Naive thymus-derived CD8-positive, alpha-beta T cell (primary cell): ENCODE measurements at regions not wholly inside any gene's neighbourhood (a gene's known extent, or its start where the extent isn't known, plus 50 kb on each side); places are given as distances from the start of the nearest gene placed in this dataset.
"Not testable (repeated sequence)": the region's sequence is repeated elsewhere in the genome, so short reads cannot be mapped to it uniquely, and the experiment has no call there.

Experiments
- ATAC-seq, 2 donors: fragments of 150-1000 bp; cut with Tn5 transposase in 1 of 2; sonication (Bioruptor Pico), chemical (Tn5 transposase) in 1 of 2; 1 replicate in 1 of 2; 2 replicates in 1 of 2; pipeline ENCODE4 v1.10.0; 2021; ENCODE audit warnings: mild to moderate bottlenecking in 2 of 2, moderate library complexity in 2 of 2
- POLR2A ChIA-PET: fragments of 350-600 bp; sonication (Branson Sonifier 250); formaldehyde crosslinking; loops from one replicate; lab custom pipeline; 2021; ENCODE audit warnings: antibody characterized with exemption; lab: Charles Lee
- DNase-seq, 10 donors: peaks; one replicate each; pipeline versions ENCODE4 v3.0.0 to v3.0.0-alpha.2; 2020 to 2022
- H3K27ac Mint-ChIP-seq, 10 donors: one replicate each; pipeline ENCODE4 v1.8.0; 2020 to 2022; ENCODE audit warnings: mild to moderate bottlenecking in 10 of 10, mixed read lengths in 10 of 10, moderate library complexity in 4 of 10, inconsistent platforms in 1 of 10
- H3K27me3 Mint-ChIP-seq, 5 donors: one replicate each; pipeline ENCODE4 v1.8.0; 2021 to 2022; ENCODE audit warnings: mixed read lengths in 5 of 5
- H3K36me3 Mint-ChIP-seq, 3 donors: one replicate each; pipeline ENCODE4 v1.8.0; 2020 to 2022; ENCODE audit warnings: mixed read lengths in 3 of 3, mild to moderate bottlenecking in 2 of 3, inconsistent platforms in 1 of 3
- H3K4me1 Mint-ChIP-seq, 4 donors: one replicate each; pipeline ENCODE4 v1.8.0; 2021 to 2022; ENCODE audit warnings: mixed read lengths in 4 of 4
- H3K4me3 Mint-ChIP-seq, 10 donors: one replicate each; pipeline ENCODE4 v1.8.0; 2020 to 2022; ENCODE audit warnings: mild to moderate bottlenecking in 10 of 10, mixed read lengths in 10 of 10, moderate library complexity in 6 of 10, inconsistent platforms in 1 of 10
- H3K9me3 Mint-ChIP-seq, 9 donors: one replicate each; pipeline ENCODE4 v1.8.0; 2020 to 2022; ENCODE audit warnings: mixed read lengths in 9 of 9, mild to moderate bottlenecking in 3 of 9, inconsistent platforms in 1 of 9, moderate library complexity in 1 of 9

GRCh38 chr14:49960453-49960852, 67.6 kb downstream of the ARF6 start:
- Mint-ChIP-seq H3K4me1 (peaks cover 4 to 50% (median 7%) of the 10 kb centered on the region in 4 donors), H3K4me3 (peak overlapping the region in 2 of 10 donors; percentile 33 to 73), H3K9me3 (no peaks in the 10 kb centered on the region), H3K36me3 (no peaks in the 10 kb centered on the region), H3K27me3 (no peaks in the 10 kb centered on the region), H3K27ac (peak overlapping the region in 5 of 10 donors; percentile 6 to 83 (median 61))
- POLR2A ChIA-PET, result interaction anchor here (0.6 to 1.2 kb wide), 4 partner anchors 43 to 103 kb away, joined by 3 to 4 read pairs (median 3); no protein-coding TSS in a partner anchor
- DNase-seq (no peak), ATAC-seq (peak; percentile 20 to 42)

DNA sequence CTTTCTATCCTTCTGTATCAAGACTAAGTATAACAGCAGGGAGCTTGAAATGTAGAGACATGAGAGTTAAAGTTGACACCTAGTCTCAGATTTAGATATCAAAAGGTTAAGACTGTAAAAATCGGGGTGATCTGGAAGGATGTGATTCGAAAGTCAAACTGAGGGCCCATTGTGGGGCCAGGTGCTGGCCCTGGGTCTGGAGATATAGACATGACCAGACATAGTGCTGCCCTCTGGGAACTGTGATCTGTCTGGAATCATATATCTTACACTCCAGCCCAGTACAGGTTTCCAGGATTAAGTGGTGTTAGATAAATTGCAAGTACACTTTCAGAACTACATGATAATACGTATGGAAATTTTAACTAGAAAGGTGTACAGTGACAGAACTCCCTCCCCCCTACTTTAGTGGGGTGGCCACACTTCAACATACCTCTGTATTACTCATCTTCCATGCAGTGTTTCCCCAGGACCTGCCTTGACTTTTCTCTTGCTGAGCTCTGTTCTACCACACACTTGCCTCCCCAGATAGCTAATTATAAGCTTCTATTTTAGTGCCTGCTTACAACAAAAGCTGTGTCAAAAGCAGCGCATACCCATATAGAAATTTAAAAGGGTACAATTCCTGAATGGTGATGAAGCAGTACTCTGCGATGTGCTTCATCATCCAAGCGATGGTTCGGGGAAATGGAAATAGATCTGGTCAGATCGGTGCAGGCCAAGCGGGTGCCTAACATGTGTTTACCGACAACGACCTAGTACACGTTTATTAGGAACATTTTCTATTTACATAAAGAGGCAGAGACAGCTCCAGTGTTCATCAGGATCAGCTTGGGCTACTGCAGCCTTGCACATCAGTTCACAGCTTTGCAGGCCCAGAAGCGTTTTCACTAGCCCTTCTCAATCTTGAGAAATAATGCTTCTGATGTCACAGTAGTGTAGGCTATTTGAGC, 68.7 kb downstream of the ARF6 start:
- Mint-ChIP-seq H3K4me1 (peaks cover 6 to 53% (median 16%) of the 10 kb centered on the region in 4 donors), H3K27ac (peak overlapping the region in 4 of 10 donors; percentile 24 to 78 (median 49)), H3K27me3 (no peaks in the 10 kb centered on the region), H3K4me3 (no peak overlapping the region), H3K36me3 (no peaks in the 10 kb centered on the region), H3K9me3 (no peaks in the 10 kb centered on the region)
- ATAC-seq, result no peak
- no peak for DNase-seq
- POLR2A ChIA-PET, result interaction anchor here (0.5 to 1.2 kb wide), 6 partner anchors 13 to 104 kb away, joined by 3 to 5 read pairs (median 4); no protein-coding TSS in a partner anchor

DNA sequence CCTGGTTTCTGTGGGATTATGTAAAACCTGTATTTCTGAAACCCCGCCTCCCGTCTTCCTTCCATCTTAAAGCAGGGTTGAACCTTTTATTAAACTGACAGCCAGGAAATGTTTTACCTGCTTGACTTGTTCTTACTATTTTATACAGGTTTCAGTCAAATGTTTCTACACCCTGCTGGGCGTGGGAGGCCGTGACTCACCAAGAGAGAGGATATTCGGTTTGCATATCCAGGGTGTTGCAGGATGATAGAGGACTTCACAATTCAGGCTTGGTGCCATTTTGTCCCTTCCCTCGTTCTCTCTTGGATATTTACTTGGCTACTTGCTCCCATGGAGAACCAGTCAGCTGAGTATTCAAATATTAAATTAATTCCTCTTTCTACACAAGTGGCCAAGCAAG, 69.7 kb downstream of the ARF6 start:
- H3K36me3 Mint-ChIP-seq, result no peaks in the 10 kb centered on the region
- peaks cover 8 to 48% (median 17%) of the 10 kb centered on the region in 4 donors for H3K4me1 Mint-ChIP-seq
- H3K4me3 Mint-ChIP-seq, result no peak overlapping the region
- POLR2A ChIA-PET, result no interaction called here
- H3K9me3 Mint-ChIP-seq, result no peaks in the 10 kb centered on the region
- DNase-seq (no peak), ATAC-seq (no peak)
- H3K27me3 Mint-ChIP-seq, result no peaks in the 10 kb centered on the region
- H3K27ac Mint-ChIP-seq, result peak overlapping the region in 3 of 10 donors; percentile 27 to 65 (median 47)

- Mint-ChIP-seq H3K27ac (peak overlapping the region in 1 of 10 donors; percentile 37), H3K4me1 (peaks cover 13 to 52% (median 24%) of the 10 kb centered on the region in 4 donors)
- not testable (repeated sequence) for H3K27me3 Mint-ChIP-seq, ATAC-seq, H3K36me3 Mint-ChIP-seq, DNase-seq, H3K4me3 Mint-ChIP-seq, H3K9me3 Mint-ChIP-seq
- POLR2A ChIA-PET, result interaction anchor here (0.7 kb wide), 1 partner anchor 14 kb away, joined by 3 read pairs; no protein-coding TSS in a partner anchor
Measured at GRCh38 chr14:49965068-49965651, 72.3 kb downstream of the ARF6 start.

DNA sequence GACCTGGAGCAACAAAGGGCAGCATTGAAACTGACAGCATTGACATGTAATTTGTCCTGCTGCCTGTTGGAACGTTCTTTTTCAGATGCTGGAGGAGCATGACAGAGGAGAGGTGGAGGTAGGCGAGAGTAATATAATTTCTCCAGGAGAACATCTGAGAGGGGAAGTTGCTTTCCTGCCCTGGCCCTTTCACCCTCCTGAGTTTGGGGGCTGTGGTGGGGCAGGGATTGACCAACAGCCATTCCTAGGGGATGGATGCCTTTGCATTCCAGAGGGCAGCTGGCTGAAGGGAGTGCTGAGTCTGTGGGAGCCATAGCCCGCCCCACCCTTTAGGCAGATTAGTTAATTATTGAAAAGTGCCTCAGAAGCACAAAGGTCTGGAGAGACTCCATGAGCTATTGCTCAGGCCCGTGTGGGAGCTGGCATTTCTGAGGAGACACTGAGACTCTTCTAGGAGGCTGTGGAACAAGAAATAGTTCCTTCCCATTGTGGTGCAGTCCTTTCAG, 73.5 kb downstream of the ARF6 start:
- DNase-seq (no peak), ATAC-seq (no peak)
- no peak overlapping the region for H3K4me3 Mint-ChIP-seq
- peaks cover 21 to 52% (median 35%) of the 10 kb centered on the region in 4 donors for H3K4me1 Mint-ChIP-seq
- H3K27ac Mint-ChIP-seq, result peak overlapping the region in 3 of 10 donors; percentile 9 to 35 (median 9)
- H3K36me3 Mint-ChIP-seq, result no peaks in the 10 kb centered on the region
- POLR2A ChIA-PET, result interaction anchor here (0.9 kb wide), 1 partner anchor 13 kb away, joined by 3 read pairs; no protein-coding TSS in a partner anchor
- no peaks in the 10 kb centered on the region for H3K27me3 Mint-ChIP-seq
- no peaks in the 10 kb centered on the region for H3K9me3 Mint-ChIP-seq

- Mint-ChIP-seq H3K27ac (peak overlapping the region in 3 of 10 donors; percentile 24 to 72 (median 58)), H3K4me3 (no peak overlapping the region), H3K27me3 (no peaks in the 10 kb centered on the region), H3K4me1 (peaks cover 28 to 52% (median 42%) of the 10 kb centered on the region in 4 donors), H3K36me3 (no peaks in the 10 kb centered on the region), H3K9me3 (no peaks in the 10 kb centered on the region)
- no peak for ATAC-seq
- POLR2A ChIA-PET, result interaction anchor here (0.9 kb wide), 1 partner anchor 14 kb away, joined by 3 read pairs; no protein-coding TSS in a partner anchor
- no peak for DNase-seq
Measured at GRCh38 chr14:49966971-49967630, 74.2 kb downstream of the ARF6 start.

- POLR2A ChIA-PET, result interaction anchor here (0.6 to 11.4 kb wide), 11 partner anchors 10 to 112 kb away, joined by 4 to 173 read pairs (median 35); partner anchors contain the start of gene ARF6
- H3K27me3 Mint-ChIP-seq, result no peaks in the 10 kb centered on the region
- H3K4me1 Mint-ChIP-seq, result peaks cover 33 to 63% (median 59%) of the 10 kb centered on the region in 4 donors
- no peak for DNase-seq
- no peaks in the 10 kb centered on the region for H3K36me3 Mint-ChIP-seq
- no peak for ATAC-seq
- peak overlapping the region; percentile 93 to 98 (median 96) for H3K27ac Mint-ChIP-seq
- H3K9me3 Mint-ChIP-seq, result no peaks in the 10 kb centered on the region
- H3K4me3 Mint-ChIP-seq, result peak overlapping the region in 4 of 10 donors; percentile 82 to 90 (median 86)
Measured at GRCh38 chr14:49969961-49970360, 77.1 kb downstream of the ARF6 start.

GRCh38 chr14:49970474-49971147, 77.7 kb downstream of the ARF6 start:
- Mint-ChIP-seq H3K27me3 (no peaks in the 10 kb centered on the region), H3K4me1 (peaks cover 35 to 69% (median 62%) of the 10 kb centered on the region in 4 donors), H3K9me3 (no peaks in the 10 kb centered on the region), H3K36me3 (no peaks in the 10 kb centered on the region), H3K27ac (peak overlapping the region; percentile 93 to 98 (median 96)), H3K4me3 (peak overlapping the region; percentile 68 to 90 (median 83))
- ATAC-seq (no peak), DNase-seq (no peak)
- POLR2A ChIA-PET, result interaction anchor here (0.6 to 11.4 kb wide), 24 partner anchors 9 to 133 kb away, joined by 3 to 173 read pairs (median 7); partner anchors contain the start of genes ARF6 and NEMF

DNA sequence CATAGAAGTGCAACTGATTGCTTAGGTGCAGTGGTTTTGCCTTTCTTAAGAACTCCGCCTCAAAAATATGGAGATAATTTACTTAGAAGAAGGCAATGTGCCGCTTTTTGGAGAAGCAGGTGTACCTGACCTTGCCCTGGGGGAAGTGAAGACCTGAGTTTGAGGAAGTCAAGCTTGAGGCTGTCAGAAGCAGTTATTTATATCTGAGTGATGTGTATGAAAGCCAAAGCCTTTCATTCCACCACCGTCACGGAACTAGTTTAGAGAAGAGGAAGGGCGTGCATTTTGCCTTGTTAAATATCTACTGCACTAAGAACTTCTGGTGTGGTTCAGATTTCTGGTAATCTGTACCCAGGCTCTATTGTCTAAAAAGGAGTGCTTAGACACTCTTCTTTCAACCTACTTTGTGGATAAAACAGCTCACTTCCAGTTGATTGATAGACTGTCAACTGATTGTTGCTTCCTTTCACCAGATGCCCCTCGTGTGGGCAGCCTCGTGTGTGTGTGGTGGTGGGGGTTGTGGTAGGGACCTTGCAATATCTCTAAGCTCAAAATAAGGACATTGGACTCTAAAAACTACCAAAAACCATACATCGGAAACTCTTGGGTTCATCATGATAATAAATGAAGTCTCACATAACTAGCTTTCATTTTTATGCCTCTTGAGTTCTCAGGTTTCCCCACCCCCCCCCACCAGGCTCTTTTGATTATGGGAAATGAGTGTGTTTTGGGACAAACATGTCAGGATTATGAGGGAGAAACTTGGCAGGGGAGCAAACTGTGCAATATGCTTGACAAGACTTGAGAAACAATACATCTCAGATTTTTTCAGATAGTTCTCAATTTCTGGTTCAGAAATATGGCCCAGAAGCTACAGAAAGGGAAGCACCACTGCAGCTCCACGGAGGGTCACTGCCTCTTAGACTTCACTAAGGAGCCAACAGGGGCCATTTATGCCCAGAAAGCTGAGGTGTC, 78.6 kb downstream of the ARF6 start:
- H3K4me3 Mint-ChIP-seq, result peak overlapping the region; percentile 68 to 90 (median 83)
- H3K9me3 Mint-ChIP-seq, result no peaks in the 10 kb centered on the region
- no peaks in the 10 kb centered on the region for H3K27me3 Mint-ChIP-seq
- POLR2A ChIA-PET, result interaction anchor here (0.6 to 11.4 kb wide), 28 partner anchors 9 to 132 kb away, joined by 3 to 173 read pairs (median 6); partner anchors contain the start of genes ARF6 and NEMF
- DNase-seq, result peak; percentile 19 to 91 (median 68)
- H3K36me3 Mint-ChIP-seq, result no peaks in the 10 kb centered on the region
- peaks cover 37 to 74% (median 62%) of the 10 kb centered on the region in 4 donors for H3K4me1 Mint-ChIP-seq
- peak; percentile 86 to 91 for ATAC-seq
- H3K27ac Mint-ChIP-seq, result peak overlapping the region; percentile 93 to 98 (median 96)

DNA sequence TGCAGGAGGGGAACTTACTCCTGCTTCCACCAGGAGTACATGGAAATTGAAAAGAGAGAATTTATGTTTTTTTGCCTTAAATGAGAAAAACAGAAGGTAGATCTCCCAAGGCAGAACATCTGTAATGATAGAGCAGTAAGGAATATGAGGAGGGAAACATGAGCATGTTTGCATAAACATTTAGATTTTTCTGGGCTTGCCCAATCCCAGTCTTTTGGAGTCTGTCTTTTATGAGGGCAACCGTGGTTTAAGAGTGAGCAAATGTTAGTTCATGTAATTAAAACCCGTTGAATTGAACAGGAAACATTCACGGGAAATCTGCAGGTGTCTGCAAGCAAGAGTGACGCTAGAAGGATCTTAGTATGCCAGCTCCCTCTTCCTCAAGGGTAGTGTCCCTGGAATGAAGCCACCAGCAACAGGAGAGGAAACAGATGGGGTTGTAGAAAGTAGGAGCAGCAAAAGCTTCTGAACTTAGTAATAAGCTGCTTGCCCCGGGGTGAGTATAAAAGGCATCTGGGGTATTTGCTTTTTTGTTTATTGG, 79.3 kb downstream of the ARF6 start:
- peaks cover 42 to 82% (median 68%) of the 10 kb centered on the region in 4 donors for H3K4me1 Mint-ChIP-seq
- H3K27ac Mint-ChIP-seq, result peak overlapping the region; percentile 93 to 98 (median 96)
- H3K27me3 Mint-ChIP-seq, result no peaks in the 10 kb centered on the region
- DNase-seq (peak in 3 of 10 donors; percentile 21 to 27 (median 26)), ATAC-seq (no peak)
- POLR2A ChIA-PET, result interaction anchor here (0.6 to 11.4 kb wide), 25 partner anchors 8 to 132 kb away, joined by 3 to 173 read pairs (median 6); partner anchors contain the start of genes ARF6 and NEMF
- H3K4me3 Mint-ChIP-seq, result peak overlapping the region; percentile 68 to 90 (median 83)
- no peaks in the 10 kb centered on the region for H3K36me3 Mint-ChIP-seq
- H3K9me3 Mint-ChIP-seq, result peaks cover 0 to 1% (median 0%) of the 10 kb centered on the region in 9 donors
